Esophagus muscularis mucosa (tissue), 3 donors: ENCODE measurements at regions not wholly inside any gene's neighbourhood (a gene's known extent, or its start where the extent isn't known, plus 50 kb on each side); places are given as distances from the start of the nearest gene placed in this dataset.

Experiments
- CTCF ChIP-seq, 3 experiments: fragments of 200-600 bp in 2 of 3; fragments of 450-650 bp in 1 of 3; sonication (generic) in 2 of 3; IDR thresholded peaks; one replicate each; pipeline ENCODE4 v1.5.1; 2017 to 2019; ENCODE audit warnings: antibody characterized with exemption in 3 of 3, mild to moderate bottlenecking in 2 of 3, moderate library complexity in 1 of 3
- POLR2A ChIP-seq: fragments of 450-650 bp; IDR thresholded peaks from one replicate; pipeline ENCODE4 v1.6.1; 2017; ENCODE audit warnings: antibody characterized with exemption, moderate library complexity, mild to moderate bottlenecking, low read depth

GRCh38 chr6:25100288-25100687 lies 164.5 kb upstream of the RIPOR2 start:
- TF ChIP-seq CTCF (IDR thresholded peaks at IDR 0.05) (no peak), POLR2A (no peak)
